ENCODE measurements at regions not wholly inside any gene's neighbourhood (a gene's known extent, or its start where the extent isn't known, plus 50 kb on each side); places are given as distances from the start of the nearest gene placed in this dataset.

DNA sequence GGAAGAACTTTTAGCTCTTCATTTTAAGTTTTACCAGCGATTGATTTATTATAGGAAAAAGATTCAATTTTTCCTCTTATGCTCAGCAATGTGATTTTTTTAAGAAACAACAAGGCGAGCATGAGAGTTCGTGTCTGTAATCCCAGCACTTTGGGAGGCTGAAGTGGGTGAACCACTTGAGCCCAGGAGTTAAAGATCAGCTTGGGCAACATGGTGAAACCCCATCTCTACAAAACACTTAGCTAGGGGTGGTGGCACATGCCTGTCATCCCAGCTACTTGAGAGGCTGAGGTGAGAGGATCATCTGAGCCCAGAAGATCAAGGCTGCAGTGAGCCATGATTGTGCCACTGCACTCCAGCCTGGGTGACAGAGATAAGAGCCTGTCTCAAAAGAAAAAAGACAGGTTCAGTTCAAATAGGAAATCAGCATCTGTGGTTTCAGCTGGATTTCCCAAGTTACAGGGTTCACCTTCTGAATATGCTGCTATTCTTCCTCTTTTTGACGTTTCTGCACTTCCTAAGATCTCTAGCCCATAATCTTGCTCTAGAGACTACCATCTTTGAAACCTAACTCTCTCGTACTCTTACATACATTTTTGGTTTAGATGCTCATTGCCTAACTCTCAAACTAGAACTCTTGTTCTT lies 274.7 kb downstream of the SEC23A start:
- Histone ChIP-seq H3K27me3 (ENCODE audit: control insufficient read depth, insufficient read depth, low read length) (no peaks in the 10 kb centered on the region), H3K4me1 (ENCODE audit: control insufficient read depth, insufficient read depth, low read length) (no peaks in the 10 kb centered on the region), H3K27ac (ENCODE audit: low read length) (no peak overlapping the region), H3K9me3 (ENCODE audit: control insufficient read depth, insufficient read depth, low read depth, low read length) (no peaks in the 10 kb centered on the region), H3K36me3 (ENCODE audit: control insufficient read depth, insufficient read depth, low read length) (no peaks in the 10 kb centered on the region), H3K4me3 (ENCODE audit: low read depth in 2 of 2, low read length in 2 of 2) (no peak overlapping the region)
- no peak for DNase-seq (ENCODE audit: low read depth, low spot score)
- CTCF ChIA-PET = no interaction called here
- ATAC-seq = no peak
- POLR2A ChIA-PET = no interaction called here
- BruUV-seq (replicated peaks) = no TSS peak
- TF ChIP-seq, protein P1, sequence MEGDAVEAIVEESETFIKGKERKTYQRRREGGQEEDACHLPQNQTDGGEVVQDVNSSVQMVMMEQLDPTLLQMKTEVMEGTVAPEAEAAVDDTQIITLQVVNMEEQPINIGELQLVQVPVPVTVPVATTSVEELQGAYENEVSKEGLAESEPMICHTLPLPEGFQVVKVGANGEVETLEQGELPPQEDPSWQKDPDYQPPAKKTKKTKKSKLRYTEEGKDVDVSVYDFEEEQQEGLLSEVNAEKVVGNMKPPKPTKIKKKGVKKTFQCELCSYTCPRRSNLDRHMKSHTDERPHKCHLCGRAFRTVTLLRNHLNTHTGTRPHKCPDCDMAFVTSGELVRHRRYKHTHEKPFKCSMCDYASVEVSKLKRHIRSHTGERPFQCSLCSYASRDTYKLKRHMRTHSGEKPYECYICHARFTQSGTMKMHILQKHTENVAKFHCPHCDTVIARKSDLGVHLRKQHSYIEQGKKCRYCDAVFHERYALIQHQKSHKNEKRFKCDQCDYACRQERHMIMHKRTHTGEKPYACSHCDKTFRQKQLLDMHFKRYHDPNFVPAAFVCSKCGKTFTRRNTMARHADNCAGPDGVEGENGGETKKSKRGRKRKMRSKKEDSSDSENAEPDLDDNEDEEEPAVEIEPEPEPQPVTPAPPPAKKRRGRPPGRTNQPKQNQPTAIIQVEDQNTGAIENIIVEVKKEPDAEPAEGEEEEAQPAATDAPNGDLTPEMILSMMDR (IDR thresholded peaks at IDR 0.05) = no peak
- no peak for TF ChIP-seq TCF7L2 (IDR thresholded peaks at IDR 0.05; ENCODE audit: low read depth, low read length)
- no peak for TF ChIP-seq SIN3A (IDR thresholded peaks at IDR 0.05; ENCODE audit: borderline replicate concordance, insufficient read depth, low read depth, low read length)
- TF ChIP-seq, protein P2, sequence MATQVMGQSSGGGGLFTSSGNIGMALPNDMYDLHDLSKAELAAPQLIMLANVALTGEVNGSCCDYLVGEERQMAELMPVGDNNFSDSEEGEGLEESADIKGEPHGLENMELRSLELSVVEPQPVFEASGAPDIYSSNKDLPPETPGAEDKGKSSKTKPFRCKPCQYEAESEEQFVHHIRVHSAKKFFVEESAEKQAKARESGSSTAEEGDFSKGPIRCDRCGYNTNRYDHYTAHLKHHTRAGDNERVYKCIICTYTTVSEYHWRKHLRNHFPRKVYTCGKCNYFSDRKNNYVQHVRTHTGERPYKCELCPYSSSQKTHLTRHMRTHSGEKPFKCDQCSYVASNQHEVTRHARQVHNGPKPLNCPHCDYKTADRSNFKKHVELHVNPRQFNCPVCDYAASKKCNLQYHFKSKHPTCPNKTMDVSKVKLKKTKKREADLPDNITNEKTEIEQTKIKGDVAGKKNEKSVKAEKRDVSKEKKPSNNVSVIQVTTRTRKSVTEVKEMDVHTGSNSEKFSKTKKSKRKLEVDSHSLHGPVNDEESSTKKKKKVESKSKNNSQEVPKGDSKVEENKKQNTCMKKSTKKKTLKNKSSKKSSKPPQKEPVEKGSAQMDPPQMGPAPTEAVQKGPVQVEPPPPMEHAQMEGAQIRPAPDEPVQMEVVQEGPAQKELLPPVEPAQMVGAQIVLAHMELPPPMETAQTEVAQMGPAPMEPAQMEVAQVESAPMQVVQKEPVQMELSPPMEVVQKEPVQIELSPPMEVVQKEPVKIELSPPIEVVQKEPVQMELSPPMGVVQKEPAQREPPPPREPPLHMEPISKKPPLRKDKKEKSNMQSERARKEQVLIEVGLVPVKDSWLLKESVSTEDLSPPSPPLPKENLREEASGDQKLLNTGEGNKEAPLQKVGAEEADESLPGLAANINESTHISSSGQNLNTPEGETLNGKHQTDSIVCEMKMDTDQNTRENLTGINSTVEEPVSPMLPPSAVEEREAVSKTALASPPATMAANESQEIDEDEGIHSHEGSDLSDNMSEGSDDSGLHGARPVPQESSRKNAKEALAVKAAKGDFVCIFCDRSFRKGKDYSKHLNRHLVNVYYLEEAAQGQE (IDR thresholded peaks at IDR 0.05; ENCODE audit: insufficient read depth in 1 of 2, low read depth in 2 of 2, low read length in 1 of 2) = no peak
- TF ChIP-seq POLR2AphosphoS5 (IDR thresholded peaks at IDR 0.05; ENCODE audit: low read depth, low read length) = no peak
- intact Hi-C loops (cut with micrococcal nuclease; ENCODE audit: unreplicated experiment) (no loop called here), in situ Hi-C loops (cut with HindIII; ENCODE audit: low pct_unique_long_range_greater_than_20kb, low sequenced_read_pairs) (no loop called here)

DNA sequence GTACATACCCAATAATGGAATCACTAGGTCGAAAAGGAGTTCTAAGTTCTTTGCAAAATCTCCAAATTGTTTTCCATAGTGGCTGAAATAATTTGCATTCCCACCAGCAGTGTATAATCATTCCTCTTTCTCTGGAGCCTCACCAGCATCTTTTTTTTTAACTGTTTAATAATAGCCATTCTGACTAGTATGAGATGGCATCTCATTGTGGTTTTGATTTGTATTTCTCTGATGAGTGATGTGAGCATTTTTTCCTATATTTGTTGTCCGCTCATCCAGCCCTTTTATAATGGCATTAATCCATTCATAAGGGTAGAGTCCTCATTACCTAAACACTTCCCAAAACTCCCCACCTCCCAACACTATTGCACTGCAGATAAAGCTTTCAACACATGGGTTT lies 278.3 kb downstream of the SEC23A start:
- in situ Hi-C loops (cut with HindIII; ENCODE audit: low pct_unique_long_range_greater_than_20kb, low sequenced_read_pairs) = no loop called here

More for the DNA sequence above, 278.3 kb downstream of the SEC23A start:
- H3K36me3 ChIP-seq (ENCODE audit: control insufficient read depth, insufficient read depth, low read length) = no peaks in the 10 kb centered on the region
- ChIA-PET CTCF (no interaction called here), POLR2A (no interaction called here)
- BruUV-seq (replicated peaks) = no TSS peak
- DNase-seq (ENCODE audit: low read depth, low spot score) (no peak), ATAC-seq (no peak)
- intact Hi-C loops (cut with micrococcal nuclease; ENCODE audit: unreplicated experiment) = no loop called here
- no peaks in the 10 kb centered on the region for H3K9me3 ChIP-seq (ENCODE audit: control insufficient read depth, insufficient read depth, low read depth, low read length)
- H3K27ac ChIP-seq (ENCODE audit: low read length) = no peak overlapping the region
- no peaks in the 10 kb centered on the region for H3K4me1 ChIP-seq (ENCODE audit: control insufficient read depth, insufficient read depth, low read length)
- no peaks in the 10 kb centered on the region for H3K27me3 ChIP-seq (ENCODE audit: control insufficient read depth, insufficient read depth, low read length)
- H3K4me3 ChIP-seq (ENCODE audit: low read depth in 2 of 2, low read length in 2 of 2) = no peak overlapping the region
- TF ChIP-seq, protein P1 (IDR thresholded peaks at IDR 0.05) = no peak
- TF ChIP-seq POLR2AphosphoS5 (IDR thresholded peaks at IDR 0.05; ENCODE audit: low read depth, low read length) = no peak
- no peak for TF ChIP-seq TCF7L2 (IDR thresholded peaks at IDR 0.05; ENCODE audit: low read depth, low read length)
- TF ChIP-seq, protein P2 (IDR thresholded peaks at IDR 0.05; ENCODE audit: insufficient read depth in 1 of 2, low read depth in 2 of 2, low read length in 1 of 2) = no peak
- TF ChIP-seq SIN3A (IDR thresholded peaks at IDR 0.05; ENCODE audit: borderline replicate concordance, insufficient read depth, low read depth, low read length) = no peak

All from Panc1 (cell line).